KOPT-K1 (cell line): ENCODE measurements at regions not wholly inside any gene's neighbourhood (a gene's known extent, or its start where the extent isn't known, plus 50 kb on each side); places are given as distances from the start of the nearest gene placed in this dataset.

Source experiments
- H3K27ac ChIP-seq: fragments of 200-600 bp; sonication (generic); 2 replicates; pipeline ENCODE4 v1.5.1; 2016; ENCODE audit warnings: antibody characterized with exemption, mild to moderate bottlenecking, low read depth, low read length; ENCODE audit not compliant: poor library complexity, severe bottlenecking
- H3K36me3 ChIP-seq: fragments of 200-600 bp; sonication (generic); 2 replicates; pipeline ENCODE4 v1.5.1; 2017; ENCODE audit warnings: antibody characterized with exemption, mild to moderate bottlenecking, low read length, moderate library complexity; ENCODE audit not compliant: insufficient read depth
- H3K9me3 ChIP-seq: fragments of 200-600 bp; sonication (generic); 2 replicates; pipeline ENCODE4 v1.5.1; 2017; ENCODE audit warnings: antibody characterized with exemption, low read length, mild to moderate bottlenecking; ENCODE audit not compliant: insufficient read depth, poor library complexity, severe bottlenecking

DNA sequence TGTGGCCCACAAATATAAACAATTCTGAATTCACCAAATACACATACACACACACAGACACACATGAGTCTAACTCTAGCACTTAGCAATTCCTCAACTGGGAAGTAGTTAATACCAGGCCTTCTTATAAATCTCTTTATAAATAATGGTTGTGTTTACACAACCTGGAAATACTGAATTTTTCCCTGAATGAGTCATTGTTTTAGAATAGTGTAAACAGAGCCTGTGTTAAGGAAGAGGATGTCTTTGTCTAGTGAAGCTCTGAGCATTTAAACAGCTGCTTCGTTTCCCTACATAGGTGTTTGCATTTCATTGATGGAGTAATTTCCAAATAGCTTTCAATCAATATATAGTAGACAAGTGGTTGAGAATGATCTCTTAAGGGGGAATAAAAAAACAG is 218.8 kb downstream of the BTG1 start:
- Histone ChIP-seq H3K27ac (no peak overlapping the region), H3K9me3 (peaks cover 4% of the 10 kb centered on the region), H3K36me3 (no peaks in the 10 kb centered on the region)

DNA sequence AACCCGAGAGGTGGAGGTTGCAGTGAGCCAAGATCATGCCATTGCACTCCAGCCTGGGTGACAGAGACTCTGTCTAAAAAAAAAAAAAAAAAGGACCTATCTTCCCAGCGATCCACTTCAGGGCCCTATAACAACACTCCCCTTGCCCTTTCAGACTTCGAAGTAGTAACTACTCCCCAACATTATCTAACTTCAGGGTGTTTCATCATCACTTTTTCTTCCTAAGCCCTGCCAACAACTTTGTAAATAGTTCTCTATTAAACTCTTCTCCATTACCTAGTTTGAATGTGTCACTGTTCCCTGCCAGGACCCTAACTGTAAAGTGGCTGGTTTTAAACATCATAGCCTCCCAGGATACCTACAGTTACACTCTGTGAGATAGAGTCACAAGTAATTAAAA is 220.8 kb downstream of the BTG1 start:
- no peak overlapping the region for H3K27ac ChIP-seq
- H3K9me3 ChIP-seq = peaks cover 4% of the 10 kb centered on the region
- no peaks in the 10 kb centered on the region for H3K36me3 ChIP-seq

DNA sequence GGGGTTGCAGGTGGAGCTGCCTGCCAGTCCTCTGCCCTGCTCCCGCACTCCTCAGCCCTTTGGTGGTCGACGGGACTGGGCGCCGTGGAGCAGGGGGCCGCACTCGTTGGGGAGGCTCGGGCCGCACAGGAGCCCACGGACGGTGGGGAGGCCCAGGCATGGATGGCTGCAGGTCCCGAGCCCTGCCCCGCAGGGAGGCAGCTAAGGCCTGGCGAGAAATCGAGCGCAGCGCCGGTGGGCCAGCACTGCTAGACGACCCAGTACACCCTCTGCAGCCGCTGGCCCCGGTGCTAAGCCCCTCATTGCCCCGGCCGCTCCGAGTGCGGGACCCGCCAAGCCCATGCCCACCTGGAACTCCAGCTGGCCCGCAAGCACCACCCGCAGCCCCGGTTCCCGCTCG is 221.8 kb downstream of the BTG1 start:
- peaks cover 4% of the 10 kb centered on the region for H3K9me3 ChIP-seq
- H3K27ac ChIP-seq = no peak overlapping the region

DNA sequence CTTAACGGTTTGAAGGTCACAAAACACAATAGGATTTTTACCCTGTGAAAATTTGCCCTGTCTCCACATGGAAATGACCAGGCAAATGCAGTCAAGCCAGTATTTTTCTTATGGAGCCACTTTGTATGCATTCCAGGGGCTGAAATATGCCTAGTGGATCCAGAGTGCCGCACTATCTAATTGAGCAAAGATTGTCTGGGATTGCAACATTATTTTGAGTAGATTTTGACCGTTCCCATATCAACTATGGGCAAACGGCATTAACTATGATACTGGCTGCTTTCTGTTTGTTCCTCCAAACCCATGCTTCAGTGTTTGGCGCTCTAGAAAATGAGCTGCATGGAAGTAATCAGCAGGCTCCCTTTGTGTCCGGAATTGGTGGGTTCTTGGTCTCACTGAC is 223.0 kb downstream of the BTG1 start:
- Histone ChIP-seq H3K27ac (no peak overlapping the region), H3K9me3 (peaks cover 4% of the 10 kb centered on the region)

More for the DNA sequence above, 221.8 kb downstream of the BTG1 start:
- H3K36me3 ChIP-seq = no peaks in the 10 kb centered on the region

DNA sequence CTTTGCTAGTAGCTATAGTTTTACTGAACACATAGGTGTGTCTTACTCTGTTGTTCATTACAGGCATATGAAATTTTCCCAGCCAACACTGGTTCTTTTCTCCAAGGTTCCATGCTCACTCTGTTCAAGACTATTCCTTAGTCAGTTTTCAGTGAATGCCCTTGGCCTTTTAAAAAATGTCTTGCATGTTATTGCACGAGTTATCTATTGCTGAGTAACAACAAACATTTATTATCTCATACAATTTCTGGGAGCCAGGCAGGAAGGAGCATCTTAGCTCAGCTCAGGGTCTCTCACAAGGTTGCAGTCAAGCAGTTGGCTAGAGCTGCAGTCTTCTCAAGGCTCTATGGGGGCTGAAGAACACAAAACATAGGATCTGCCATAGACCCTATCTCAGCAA is 223.5 kb downstream of the BTG1 start:
- no peaks in the 10 kb centered on the region for H3K36me3 ChIP-seq

More for the DNA sequence above, 223.0 kb downstream of the BTG1 start:
- H3K36me3 ChIP-seq = no peaks in the 10 kb centered on the region

DNA sequence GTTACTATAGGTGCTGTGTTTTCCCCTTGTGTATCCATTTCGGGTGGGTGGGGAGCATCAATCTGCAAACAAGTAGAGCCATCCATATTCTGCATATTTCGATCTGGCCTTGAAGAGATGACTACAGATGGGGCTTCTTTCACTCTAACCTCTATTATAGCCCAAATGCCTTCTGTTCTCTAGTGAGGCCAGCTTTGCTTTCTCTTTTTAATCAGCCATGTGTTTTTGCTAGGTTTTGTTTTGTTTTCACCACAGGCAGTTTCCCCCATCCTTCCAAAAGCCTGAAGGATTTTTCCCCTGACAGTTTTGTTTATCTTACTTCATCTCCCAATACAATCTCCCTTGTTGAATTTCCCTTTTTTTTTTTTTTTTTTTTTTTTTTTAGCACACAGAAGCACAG is 224.1 kb downstream of the BTG1 start:
- Histone ChIP-seq H3K36me3 (no peaks in the 10 kb centered on the region), H3K27ac (no peak overlapping the region), H3K9me3 (peaks cover 4% of the 10 kb centered on the region)

More for the DNA sequence above, 223.5 kb downstream of the BTG1 start:
- Histone ChIP-seq H3K9me3 (peaks cover 4% of the 10 kb centered on the region), H3K27ac (no peak overlapping the region)

DNA sequence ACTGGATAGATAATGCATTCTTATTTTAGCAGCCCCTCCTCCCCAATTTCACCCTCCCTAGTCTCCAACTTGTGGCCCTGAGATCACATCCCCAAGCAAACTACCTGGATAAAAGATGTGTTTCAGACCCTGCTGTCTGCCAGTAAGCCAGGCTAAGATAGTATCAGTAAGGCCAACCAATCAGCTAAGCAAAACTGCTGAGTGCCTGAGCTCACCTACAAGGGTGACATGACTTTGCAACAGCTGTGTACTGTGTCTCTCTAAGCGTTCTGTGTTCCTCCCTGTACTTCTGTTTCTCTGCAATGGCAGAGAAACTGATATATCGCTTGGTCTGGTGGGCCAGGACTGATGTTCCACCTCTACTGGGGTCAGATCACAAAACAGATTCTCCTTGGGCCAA is 224.9 kb downstream of the BTG1 start:
- Histone ChIP-seq H3K9me3 (peaks cover 4% of the 10 kb centered on the region), H3K27ac (no peak overlapping the region), H3K36me3 (no peaks in the 10 kb centered on the region)

DNA sequence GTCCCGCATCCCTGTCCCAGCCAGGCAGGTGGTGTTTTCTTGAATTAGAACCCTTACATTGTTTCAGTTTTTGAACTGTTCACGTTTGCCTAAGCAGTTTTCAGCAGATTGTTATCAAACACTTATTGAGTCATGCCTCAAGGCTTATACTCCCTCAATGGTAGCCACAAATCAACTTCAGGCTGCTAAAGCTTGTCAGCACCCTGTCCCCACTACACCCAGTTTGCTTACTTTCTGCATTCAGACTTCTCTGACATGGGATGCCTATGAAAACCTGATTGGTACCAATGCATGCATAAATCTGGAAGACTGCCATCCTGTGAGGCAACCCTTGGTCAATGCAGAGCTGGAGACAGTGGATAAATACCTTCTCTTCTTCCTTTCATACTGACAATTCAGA is 225.4 kb downstream of the BTG1 start:
- Histone ChIP-seq H3K36me3 (no peaks in the 10 kb centered on the region), H3K27ac (no peak overlapping the region)

DNA sequence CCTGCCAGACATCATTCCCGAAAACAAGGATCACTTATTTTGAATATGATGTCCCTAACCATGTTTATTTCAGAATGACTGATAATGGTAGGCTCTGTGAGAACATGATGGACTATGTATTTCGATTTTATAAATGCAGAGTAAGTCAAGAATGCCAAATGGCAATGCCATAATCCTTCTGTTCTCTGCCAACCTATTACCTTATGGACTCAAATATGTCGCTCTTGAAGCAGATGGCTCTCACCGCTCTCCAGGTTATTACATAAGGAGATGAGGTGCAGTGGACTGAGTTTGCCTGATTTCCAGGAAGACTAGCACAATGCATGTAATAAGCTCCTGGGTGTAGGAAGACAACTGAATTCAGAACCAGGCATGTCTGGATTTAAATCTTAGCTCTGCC is 227.2 kb downstream of the BTG1 start:
- peaks cover under 1% of the 10 kb centered on the region for H3K9me3 ChIP-seq
- no peak overlapping the region for H3K27ac ChIP-seq
- H3K36me3 ChIP-seq = no peaks in the 10 kb centered on the region

More for the DNA sequence above, 225.4 kb downstream of the BTG1 start:
- H3K9me3 ChIP-seq = peaks cover 4% of the 10 kb centered on the region

DNA sequence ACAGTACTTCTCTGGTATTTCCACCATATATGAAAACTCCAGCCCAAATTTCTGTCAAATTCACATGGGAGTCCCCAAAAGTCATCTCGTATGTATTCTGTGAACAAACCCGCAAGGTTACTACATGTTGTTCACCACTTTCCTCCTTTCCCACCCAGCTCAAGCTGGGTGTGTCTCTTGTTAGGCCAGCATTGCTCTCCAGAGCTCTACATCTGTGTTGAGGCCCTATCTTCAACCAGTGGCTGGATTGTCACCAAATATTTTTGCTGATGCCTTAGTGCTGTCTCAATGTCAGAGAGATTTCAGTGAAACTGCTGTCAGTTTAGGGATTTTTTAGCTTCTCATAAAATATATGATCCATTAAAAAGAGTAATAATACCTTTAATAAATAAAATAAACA is 230.9 kb downstream of the BTG1 start:
- H3K36me3 ChIP-seq = no peaks in the 10 kb centered on the region
- H3K9me3 ChIP-seq = no peaks in the 10 kb centered on the region
- H3K27ac ChIP-seq = no peak overlapping the region

DNA sequence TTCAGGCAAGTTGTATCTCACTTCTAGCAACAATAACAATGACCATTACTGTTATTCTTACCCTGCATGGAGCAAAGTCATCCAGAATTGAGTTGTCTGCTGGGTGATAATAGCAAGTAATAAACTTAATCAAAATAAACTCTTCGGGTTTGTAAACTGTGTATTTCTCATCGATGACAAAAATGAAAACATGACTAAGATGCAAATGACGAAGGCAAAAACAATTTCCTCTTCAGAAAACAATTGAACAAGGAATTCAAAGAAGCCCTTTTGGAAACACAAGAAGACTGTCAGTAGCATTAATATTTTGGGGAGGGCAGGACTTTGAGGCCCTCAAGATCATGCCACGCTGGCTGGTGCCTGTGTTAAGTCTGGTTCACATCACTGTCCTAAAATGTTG is 232.0 kb downstream of the BTG1 start:
- no peaks in the 10 kb centered on the region for H3K36me3 ChIP-seq
- no peak overlapping the region for H3K27ac ChIP-seq
- H3K9me3 ChIP-seq = no peaks in the 10 kb centered on the region

DNA sequence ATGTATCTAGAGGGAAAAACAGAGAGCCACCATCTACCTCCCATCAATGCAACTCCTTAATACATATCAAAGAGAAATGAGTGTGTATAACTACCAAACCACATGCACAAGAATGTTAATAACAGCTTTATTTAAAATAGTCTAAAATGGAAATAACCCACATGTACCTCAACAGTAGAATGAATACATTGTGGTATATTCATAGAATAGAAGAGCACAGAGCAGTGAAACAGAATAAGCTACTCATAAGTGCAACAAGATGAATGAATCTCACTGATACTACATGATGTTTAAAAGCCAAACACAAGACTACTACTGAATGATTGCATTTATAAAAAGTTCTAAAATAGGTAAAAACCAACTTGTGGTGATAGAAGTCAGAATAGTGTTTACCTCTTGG is 232.5 kb downstream of the BTG1 start:
- Histone ChIP-seq H3K9me3 (no peaks in the 10 kb centered on the region), H3K27ac (no peak overlapping the region), H3K36me3 (no peaks in the 10 kb centered on the region)

DNA sequence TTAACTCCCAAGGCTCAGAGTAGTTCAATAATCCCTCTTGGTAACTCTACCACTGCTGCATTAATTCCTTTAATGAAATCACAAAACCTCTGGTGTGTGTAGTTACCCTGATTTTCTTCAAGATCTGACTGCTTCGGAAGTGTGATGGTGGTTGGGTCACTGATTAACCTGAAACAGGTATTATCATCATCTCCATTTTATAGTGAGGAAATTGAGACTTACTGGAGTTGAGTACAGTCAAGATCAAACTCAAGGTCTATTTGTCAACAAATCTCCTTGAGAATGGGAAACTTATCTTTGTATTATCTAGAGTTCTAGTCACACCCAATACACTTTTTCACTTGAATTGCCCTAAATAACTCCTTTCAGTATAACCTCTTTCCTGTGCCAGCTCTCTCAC is 233.5 kb downstream of the BTG1 start:
- Histone ChIP-seq H3K9me3 (peaks cover 5% of the 10 kb centered on the region), H3K27ac (no peak overlapping the region), H3K36me3 (no peaks in the 10 kb centered on the region)

DNA sequence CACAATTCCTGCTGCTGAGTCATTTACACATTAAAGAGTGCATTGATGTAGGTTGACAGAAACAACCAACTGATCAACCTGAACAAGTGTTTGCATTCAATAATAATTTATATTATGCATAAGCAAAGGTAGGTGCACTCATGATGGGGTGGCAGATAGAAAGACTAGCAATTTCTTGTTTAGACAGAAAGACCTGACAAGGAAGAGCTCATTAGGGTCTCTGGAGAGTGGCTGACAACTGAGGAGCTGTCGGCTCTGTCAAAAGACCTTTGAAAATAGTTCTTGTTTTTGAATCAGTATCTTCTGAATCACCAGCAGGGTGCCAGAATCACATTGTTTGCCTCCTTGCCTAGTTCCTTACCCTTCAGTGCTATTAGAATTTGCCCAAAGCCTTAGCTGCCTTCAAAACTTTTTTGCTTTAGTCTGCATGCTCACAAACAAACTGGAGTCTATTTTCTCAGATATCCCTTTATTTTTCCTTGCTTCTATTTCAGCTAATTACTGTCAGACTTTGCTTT is 234.7 kb downstream of the BTG1 start:
- Histone ChIP-seq H3K27ac (no peak overlapping the region), H3K36me3 (no peaks in the 10 kb centered on the region), H3K9me3 (peaks cover 8% of the 10 kb centered on the region)

DNA sequence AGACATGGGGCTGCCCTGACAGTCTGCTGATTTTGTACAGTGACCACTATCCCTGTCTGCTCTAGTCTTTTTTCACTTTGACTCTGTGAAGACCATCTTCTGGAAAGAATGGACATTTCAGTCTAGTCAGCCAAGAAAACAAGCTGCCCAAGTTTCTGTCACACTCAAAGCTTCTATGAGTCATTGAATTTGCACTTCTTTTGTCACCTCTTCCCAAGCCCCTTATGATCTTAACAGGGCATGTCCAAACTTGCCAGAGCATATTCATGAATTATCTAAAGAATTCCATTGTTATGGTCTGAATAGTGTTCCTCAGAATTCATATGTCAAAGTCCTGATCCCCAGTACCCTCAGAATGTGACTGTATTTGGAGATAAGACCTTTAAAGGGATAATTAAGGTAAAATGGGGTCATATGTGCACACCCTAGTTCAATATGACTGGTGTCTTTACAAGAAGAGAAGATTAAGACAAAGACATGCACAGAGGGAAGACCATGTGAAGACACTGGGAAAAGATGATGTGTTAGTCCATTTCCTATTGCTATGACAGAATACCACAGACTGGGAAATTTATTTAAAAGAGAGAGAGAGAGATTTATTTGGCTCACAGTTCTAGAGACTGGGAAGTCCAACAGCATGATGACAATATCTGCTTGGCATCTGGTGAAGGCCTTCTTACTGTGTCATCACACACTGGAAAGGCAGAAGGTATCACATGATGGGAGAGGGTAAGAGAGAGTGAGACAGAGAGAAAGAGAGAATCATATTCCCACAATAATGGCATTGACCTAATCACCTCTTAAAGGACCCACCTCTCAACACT is 242.6 kb downstream of the BTG1 start:
- H3K27ac ChIP-seq = no peak overlapping the region
- no peaks in the 10 kb centered on the region for H3K36me3 ChIP-seq
- H3K9me3 ChIP-seq = peaks cover 8% of the 10 kb centered on the region
